GM12875 (cell line): ENCODE measurements at regions not wholly inside any gene's neighbourhood (a gene's known extent, or its start where the extent isn't known, plus 50 kb on each side); places are given as distances from the start of the nearest gene placed in this dataset.

ENCODE experiments used
- H3K4me3 ChIP-seq: one replicate; pipeline ENCODE4 v1.5.1; 2011; ENCODE audit warnings: low read depth, low read length, control low read depth
- CTCF ChIP-seq: IDR thresholded peaks from 2 replicates; pipeline ENCODE4 v1.5.1; 2011; ENCODE audit warnings: low read depth, mild to moderate bottlenecking, control low read depth, inconsistent platforms, low read length, moderate library complexity, borderline replicate concordance; ENCODE audit not compliant: insufficient read depth

- TF ChIP-seq CTCF = no peak
- H3K4me3 ChIP-seq = no peak overlapping the region
Measured at GRCh38 chr6:14795451-14795850, 450.4 kb upstream of the JARID2 start.

DNA sequence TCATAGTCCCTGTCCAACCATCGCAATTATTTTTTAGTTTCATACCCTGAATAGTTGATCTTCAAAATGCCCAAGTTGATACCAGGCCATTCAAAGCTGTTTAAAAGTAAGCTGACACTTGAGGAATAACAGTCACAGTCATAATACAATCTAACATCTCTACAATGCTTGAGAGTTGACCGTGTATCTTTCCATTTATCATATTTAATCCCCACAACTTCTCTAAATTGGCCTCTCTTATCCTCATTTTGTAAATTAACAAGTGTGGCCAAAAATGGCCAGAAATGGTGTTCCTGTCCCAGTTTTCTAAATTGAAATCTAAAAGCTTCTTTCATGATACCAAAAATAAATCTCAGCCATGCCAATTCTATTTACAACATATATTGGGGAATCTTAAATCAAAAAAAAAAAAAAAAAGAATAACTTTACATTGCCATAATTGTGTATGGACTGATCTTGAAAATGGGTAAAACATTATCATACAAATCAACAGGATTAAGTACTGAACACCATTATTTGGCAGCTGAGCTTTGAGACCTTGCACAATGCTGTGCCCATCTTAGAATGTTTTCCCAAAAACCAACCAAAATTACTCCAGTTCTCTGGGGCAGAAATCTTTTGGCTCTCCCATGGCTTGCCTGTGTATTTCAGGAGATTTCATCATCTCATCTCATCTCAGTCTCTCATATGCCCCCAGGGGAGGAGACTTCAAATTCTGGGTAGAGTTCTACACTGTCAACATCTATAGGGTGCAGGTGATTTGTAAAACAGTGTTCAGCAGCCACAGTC, 448.7 kb upstream of the JARID2 start:
- TF ChIP-seq CTCF = no peak

DNA sequence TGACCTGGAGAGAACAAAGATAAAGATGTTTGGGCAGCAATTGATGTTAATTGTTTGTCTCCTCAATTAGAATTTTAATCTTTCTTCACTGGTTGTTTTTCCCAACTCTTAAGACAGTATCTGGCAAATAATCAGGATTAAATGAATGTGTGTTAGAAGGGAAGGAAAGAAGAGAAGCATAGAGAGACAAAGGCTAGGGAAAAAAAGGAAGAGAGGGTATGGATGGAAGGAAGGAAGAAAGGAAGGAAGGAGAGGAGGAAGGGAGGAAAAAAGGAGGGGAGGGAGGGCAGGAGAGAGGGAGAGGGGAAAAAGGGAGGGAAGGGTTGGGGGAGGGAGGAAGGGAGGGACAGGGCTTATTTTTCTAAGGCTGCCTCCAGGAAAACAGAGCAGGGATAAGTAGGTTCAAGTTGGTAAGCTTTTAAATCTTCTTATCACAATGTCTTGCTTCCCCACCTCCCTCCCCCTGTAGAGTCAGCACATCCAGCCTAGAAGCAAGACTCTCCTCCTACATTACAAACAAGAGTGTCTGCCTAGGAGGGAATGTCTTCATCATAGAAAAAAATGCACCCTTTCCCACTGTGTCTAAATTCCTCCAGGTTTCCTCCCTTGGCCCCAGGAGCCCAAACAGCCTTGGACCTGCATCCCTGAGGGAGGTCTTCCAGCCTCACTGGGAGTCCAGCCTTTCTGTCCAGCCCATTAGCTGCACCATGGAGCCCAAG, 447.8 kb upstream of the JARID2 start:
- TF ChIP-seq CTCF = no peak
- no peak overlapping the region for H3K4me3 ChIP-seq

More for the DNA sequence above, 448.7 kb upstream of the JARID2 start:
- H3K4me3 ChIP-seq = no peak overlapping the region

- no peak for TF ChIP-seq CTCF
- H3K4me3 ChIP-seq = no peak overlapping the region
Measured at GRCh38 chr6:14798594-14798982, 447.3 kb upstream of the JARID2 start.

GRCh38 chr6:14798996-14799588, 446.8 kb upstream of the JARID2 start:
- H3K4me3 ChIP-seq = no peak overlapping the region
- TF ChIP-seq CTCF = no peak

DNA sequence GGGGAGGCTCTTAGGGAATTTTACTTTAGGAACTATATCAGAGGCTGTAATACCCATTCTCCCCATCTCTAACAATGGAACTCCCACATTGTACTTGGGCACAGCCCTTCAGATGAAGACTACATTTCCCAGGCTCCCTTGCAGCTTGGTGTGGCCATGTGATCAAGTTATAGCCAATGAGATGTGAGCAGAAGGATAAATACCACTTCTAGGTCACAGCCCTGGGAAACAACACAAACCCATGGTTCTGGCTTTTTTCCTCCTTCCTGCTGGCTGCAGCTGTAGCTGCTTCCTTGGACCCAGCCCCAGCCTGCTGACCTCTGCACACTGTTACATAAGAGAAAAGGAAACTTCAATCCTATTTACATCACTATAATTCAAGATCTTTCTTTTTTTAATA, 445.9 kb upstream of the JARID2 start:
- TF ChIP-seq CTCF = no peak
- no peak overlapping the region for H3K4me3 ChIP-seq
